ENCODE measurements at regions not wholly inside any gene's neighbourhood (a gene's known extent, or its start where the extent isn't known, plus 50 kb on each side); places are given as distances from the start of the nearest gene placed in this dataset.

GRCh38 chr6:10305790-10306415 lies 109.0 kb downstream of the TFAP2A start:
- no peak for DNase-seq (ENCODE audit: low read depth)

- no peak for DNase-seq (ENCODE audit: low read depth)
Observed at GRCh38 chr6:10303608-10304506, 111.0 kb downstream of the TFAP2A start.

- no peak for DNase-seq (ENCODE audit: low read depth)
Observed at GRCh38 chr6:10302566-10303235, 112.2 kb downstream of the TFAP2A start.

- no peak for DNase-seq (ENCODE audit: low read depth)
Observed at GRCh38 chr6:10300071-10300470, 114.8 kb downstream of the TFAP2A start.

GRCh38 chr6:10297832-10298231 lies 117.0 kb downstream of the TFAP2A start:
- DNase-seq (ENCODE audit: low read depth): no peak

- DNase-seq (ENCODE audit: low read depth): no peak
Observed at GRCh38 chr6:10278746-10279145, 136.1 kb downstream of the TFAP2A start.

GRCh38 chr6:10276660-10277287 lies 138.1 kb downstream of the TFAP2A start:
- DNase-seq (ENCODE audit: low read depth): no peak

- no peak for DNase-seq (ENCODE audit: low read depth)
Observed at GRCh38 chr6:10276106-10276505, 138.8 kb downstream of the TFAP2A start.

GRCh38 chr6:10272591-10272990 lies 142.3 kb downstream of the TFAP2A start:
- DNase-seq (ENCODE audit: low read depth): no peak

- no peak for DNase-seq (ENCODE audit: low read depth)
Observed at GRCh38 chr6:10271982-10272381, 142.9 kb downstream of the TFAP2A start.

GRCh38 chr6:10269814-10270472 lies 144.9 kb downstream of the TFAP2A start:
- no peak for DNase-seq (ENCODE audit: low read depth)

GRCh38 chr6:10268611-10269310 lies 146.1 kb downstream of the TFAP2A start:
- DNase-seq (ENCODE audit: low read depth): no peak

GRCh38 chr6:10268111-10268510 lies 146.8 kb downstream of the TFAP2A start:
- DNase-seq (ENCODE audit: low read depth): no peak

- DNase-seq (ENCODE audit: low read depth): no peak
Observed at GRCh38 chr6:10266462-10266861, 148.4 kb downstream of the TFAP2A start.

GRCh38 chr6:10266061-10266460 lies 148.8 kb downstream of the TFAP2A start:
- no peak for DNase-seq (ENCODE audit: low read depth)

GRCh38 chr6:10262505-10262904 lies 152.4 kb downstream of the TFAP2A start:
- no peak for DNase-seq (ENCODE audit: low read depth)

GRCh38 chr6:10259671-10260070 lies 155.2 kb downstream of the TFAP2A start:
- DNase-seq (ENCODE audit: low read depth): no peak

GRCh38 chr6:10258341-10258740 lies 156.5 kb downstream of the TFAP2A start:
- no peak for DNase-seq (ENCODE audit: low read depth)

- no peak for DNase-seq (ENCODE audit: low read depth)
Observed at GRCh38 chr6:10256113-10256690, 158.7 kb downstream of the TFAP2A start.

GRCh38 chr6:10250655-10251220 lies 164.1 kb downstream of the TFAP2A start:
- DNase-seq (ENCODE audit: low read depth): no peak
